IPS-NIHi7 (cell line): ENCODE measurements at regions not wholly inside any gene's neighbourhood (a gene's known extent, or its start where the extent isn't known, plus 50 kb on each side); places are given as distances from the start of the nearest gene placed in this dataset.
"Not testable (repeated sequence)": the region's sequence is repeated elsewhere in the genome, so short reads cannot be mapped to it uniquely, and the experiment has no call there.

Source experiments
- DNase-seq: peaks from one replicate; pipeline ENCODE4 v3.0.0; 2012; ENCODE audit warnings: mixed read lengths; ENCODE audit errors: extremely low spot score

DNA sequence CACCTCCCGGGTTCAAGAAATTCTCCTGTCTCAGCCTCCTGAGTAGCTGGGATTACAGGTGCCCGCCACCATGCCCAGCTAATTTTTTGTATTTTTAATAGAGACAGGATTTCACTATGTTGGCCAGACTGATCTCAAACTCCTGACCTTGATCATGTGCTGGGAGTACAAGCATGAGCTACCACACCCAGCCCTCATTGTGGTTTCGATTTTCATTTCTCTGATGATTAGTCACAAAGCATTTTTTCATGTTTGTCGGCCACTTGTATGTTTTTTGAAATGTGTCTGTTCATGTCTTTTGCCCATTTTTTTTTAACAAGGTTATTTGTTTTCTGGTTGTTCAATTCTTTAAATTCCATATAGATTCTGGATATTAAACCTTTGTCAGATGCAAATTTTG is 138.2 kb upstream of the MSX2 start:
- DNase-seq, result not testable (repeated sequence)

- no peak for DNase-seq
Observed at GRCh38 chr5:174589011-174589410, 135.4 kb upstream of the MSX2 start.

DNA sequence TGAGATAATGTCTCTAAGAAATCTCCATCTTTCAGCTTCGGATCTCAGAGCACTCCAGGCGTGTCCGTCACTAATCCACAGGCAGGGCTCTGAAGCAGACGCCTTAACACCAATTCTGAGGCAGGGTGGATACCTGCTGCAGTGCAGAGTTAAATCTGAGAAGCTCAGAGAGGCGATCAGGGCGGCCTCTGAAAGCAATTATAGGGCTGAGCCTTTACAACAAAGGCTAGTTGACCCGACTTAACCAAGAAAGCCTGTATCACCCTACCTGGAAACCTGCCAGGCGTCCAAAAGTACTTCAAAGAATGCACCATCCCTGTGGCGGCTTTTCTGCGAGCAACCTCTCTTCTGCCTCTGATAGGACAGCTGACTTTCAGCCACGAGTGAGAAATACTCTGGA is 134.8 kb upstream of the MSX2 start:
- no peak for DNase-seq

DNA sequence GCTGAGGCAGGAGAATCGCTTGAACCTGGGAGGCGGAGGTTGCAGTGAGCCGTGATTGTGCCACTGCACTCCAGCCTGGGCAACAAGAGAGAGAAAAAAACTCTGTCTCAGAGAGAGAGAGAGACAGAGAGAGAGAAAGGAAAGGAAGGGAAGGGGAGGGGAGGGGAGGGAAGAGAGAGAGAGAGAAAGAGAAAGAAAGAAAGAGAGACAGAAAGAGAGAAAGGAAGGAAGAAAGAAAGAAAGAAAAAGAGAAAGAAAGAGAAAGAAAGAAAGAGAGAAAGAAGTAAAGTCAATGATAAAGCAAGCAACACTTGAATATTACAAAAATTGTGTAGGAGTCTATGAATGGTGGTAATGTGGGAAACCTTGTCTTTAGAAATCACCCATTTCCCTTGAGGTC is 133.6 kb upstream of the MSX2 start:
- DNase-seq, result no peak

GRCh38 chr5:174596429-174596828 is 128.0 kb upstream of the MSX2 start:
- no peak for DNase-seq

DNA sequence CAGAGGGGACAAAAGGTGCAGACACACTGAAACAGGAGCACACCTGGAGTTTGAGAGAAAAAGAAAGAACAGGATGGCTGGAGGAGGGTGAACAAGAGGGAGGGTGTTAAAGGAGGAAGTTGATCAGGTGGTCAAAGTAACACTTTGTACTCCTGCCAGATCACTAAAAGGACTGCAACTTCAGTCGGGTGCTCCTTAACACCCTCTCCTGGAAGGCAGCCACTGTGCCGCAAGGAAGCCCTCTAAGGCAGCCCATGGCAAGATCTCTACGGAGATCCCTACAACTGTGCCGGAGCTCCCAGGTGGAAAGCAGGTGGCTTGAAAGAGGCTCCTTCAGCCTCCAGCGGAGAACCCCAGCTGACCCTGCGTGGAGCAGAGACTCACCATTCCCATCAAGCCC is 124.4 kb upstream of the MSX2 start:
- DNase-seq, result peak; percentile 64

DNA sequence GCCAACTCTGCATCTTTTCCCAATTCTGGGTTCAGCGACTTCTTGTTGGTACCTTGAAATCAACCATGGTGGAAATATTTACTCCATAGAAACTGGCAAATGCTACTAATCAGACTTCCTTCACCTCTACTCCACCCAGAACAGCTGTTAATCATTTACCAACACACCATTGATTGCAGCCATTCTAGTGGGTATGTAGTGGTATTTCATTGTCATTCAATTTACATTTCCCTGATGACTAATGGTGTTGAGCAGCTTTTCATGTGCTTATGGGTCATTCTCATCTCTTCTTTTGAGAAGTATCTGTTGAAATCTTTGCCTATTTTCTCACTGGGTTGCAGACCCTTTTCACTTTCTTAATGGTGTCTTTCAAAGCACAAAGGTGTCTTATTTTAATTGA is 122.4 kb upstream of the MSX2 start:
- no peak for DNase-seq

DNA sequence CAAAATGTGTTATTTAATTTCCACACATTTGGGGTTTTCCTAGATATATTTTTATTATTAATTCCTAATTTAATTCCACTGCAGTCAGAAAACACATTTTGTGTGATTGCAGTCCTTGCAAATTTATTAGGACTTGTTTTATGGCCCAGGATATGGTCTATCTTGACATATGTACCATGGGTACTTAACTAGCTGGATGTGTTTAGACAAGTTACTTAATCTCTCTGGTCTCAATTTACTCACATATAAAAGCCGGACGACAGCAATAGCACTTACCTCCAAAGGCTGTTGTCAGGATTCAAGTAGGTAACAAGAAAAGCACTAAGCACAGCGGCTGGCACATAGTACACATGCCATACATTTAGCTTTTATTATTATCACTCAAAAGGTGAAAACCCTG is 118.2 kb upstream of the MSX2 start:
- DNase-seq, result no peak

GRCh38 chr5:174606646-174607045 is 117.7 kb upstream of the MSX2 start:
- no peak for DNase-seq

GRCh38 chr5:174607205-174607604 is 117.2 kb upstream of the MSX2 start:
- no peak for DNase-seq

- DNase-seq, result no peak
Observed at GRCh38 chr5:174607916-174608315, 116.5 kb upstream of the MSX2 start.

DNA sequence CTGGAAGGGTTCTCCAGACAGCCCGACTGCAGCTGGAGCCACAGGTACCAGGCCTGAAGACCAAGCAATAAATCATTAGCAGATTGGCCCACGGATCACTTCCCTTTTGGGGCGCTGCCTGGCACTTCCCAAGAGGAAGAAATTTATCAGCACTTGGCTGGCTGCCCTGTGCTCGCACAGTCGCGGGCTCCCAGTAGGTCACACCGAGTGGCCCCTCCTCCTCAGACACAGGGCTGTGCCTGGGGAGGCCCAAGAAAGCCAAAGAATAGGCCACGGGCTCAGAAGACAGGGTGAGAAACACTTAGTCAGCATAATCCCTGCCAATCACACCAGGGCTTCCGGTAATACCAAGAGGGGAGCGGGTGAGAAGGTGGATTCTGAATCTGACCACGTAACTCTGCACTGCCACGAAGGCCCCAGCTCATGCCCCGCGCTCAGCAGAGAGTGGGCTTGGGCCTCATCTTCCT is 115.7 kb upstream of the MSX2 start:
- no peak for DNase-seq

DNA sequence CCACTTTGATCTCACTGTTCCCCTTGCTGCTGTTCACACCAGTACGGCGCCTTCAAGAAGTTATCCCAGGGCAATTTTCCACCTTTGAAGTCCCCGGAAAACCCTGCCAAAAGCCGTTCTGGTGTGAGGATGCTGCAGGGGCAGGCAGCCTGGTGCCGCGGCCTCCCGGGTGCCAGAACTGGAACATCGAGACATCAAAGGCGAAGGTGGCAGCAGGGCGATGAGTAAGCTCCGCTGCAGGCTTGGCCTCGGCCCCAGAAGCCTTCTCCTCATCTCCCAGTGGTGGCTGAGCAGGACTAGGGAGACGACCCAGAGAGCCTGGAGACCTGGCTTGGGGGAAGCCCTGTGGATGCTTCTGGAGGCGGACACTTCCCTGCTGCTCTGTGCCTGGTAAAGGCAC is 115.3 kb upstream of the MSX2 start:
- no peak for DNase-seq

GRCh38 chr5:174610968-174611367 is 113.4 kb upstream of the MSX2 start:
- no peak for DNase-seq

- no peak for DNase-seq
Observed at GRCh38 chr5:174612686-174613085, 111.7 kb upstream of the MSX2 start.

GRCh38 chr5:174614500-174615135 is 109.8 kb upstream of the MSX2 start:
- no peak for DNase-seq

GRCh38 chr5:174616036-174616435 is 108.3 kb upstream of the MSX2 start:
- no peak for DNase-seq

GRCh38 chr5:174617285-174617684 is 107.1 kb upstream of the MSX2 start:
- DNase-seq, result no peak

DNA sequence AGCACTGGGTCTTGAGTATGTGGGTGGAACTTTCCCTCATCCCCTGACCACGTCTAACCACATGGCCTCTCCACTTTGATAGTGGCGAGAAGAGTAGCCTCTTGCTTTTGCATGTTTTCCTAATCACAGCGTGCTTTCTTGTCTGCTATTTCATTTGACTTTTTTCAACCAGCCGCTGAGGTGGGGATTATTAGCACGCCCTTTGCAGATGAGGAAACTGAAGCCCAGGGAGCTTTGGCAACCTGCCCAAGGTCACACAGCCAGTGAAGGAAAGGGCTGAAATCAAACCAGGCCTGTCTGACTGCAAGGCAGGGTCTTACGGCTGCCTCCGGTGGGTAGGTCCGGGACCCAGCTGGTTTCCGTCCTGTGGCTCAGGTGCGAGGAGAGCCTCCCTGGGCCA is 106.5 kb upstream of the MSX2 start:
- no peak for DNase-seq

DNA sequence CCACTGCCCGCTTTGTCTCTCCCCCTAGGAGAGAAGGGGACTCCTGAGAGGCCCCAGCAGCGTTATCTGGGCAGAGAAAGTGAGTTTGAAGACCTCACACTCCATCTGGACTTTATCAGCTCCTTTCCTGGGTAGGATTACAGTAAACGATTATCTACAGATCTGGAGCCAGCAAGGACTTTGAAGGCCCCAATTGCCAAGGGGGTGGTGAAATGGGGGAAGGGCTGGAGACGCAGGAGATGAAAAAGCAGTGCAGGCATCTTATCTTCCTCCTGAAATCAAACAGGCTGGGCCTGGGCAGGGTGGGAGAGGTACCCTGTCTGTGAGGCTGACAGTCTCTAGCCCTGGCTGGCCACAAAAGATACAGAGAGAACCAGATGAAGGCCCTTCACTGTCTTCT is 105.8 kb upstream of the MSX2 start:
- DNase-seq, result peak; percentile 31

GRCh38 chr5:174622067-174622466 is 102.3 kb upstream of the MSX2 start:
- no peak for DNase-seq

GRCh38 chr5:174623018-174623417 is 101.4 kb upstream of the MSX2 start:
- no peak for DNase-seq

DNA sequence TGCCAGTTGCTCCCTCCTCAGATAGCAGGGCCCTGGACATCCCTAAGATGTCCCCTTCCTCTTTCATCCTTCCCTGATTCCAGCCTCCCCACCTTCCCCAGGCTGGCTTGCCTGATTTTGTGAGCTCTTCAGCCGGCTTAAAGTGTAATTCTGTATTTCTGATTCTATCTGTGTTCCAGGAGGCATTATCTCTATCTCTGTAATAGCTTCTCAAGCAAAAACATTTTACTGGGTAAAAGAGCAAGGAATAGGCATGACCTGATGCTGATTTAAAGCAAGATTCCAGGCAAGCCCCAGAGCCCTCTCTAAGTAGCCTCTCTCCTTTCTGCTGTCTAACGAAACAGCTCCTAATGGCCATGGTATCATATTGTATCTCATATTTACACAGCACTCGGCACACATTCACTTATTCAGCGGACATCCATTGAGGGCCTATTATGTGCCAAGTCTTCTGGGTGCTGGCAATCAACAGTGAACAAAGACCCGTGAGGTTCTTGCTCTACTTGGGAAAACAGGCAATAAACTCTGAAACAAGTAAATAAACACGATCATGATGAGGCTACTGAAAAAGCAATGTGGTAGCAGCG is 100.9 kb upstream of the MSX2 start:
- DNase-seq, result no peak
